Erythroblast (primary cell): ENCODE measurements at regions not wholly inside any gene's neighbourhood (a gene's known extent, or its start where the extent isn't known, plus 50 kb on each side); places are given as distances from the start of the nearest gene placed in this dataset.

ENCODE experiments used
- GATA1 ChIP-seq: IDR thresholded peaks from 2 replicates; pipeline ENCODE4 v1.6.1; 2011; ENCODE audit warnings: low read depth, mild to moderate bottlenecking, control low read depth, low read length, moderate library complexity
- POLR2A ChIP-seq: IDR thresholded peaks from 2 replicates; pipeline ENCODE4 v1.6.1; 2011; ENCODE audit warnings: mild to moderate bottlenecking, low read length

- no peak for TF ChIP-seq POLR2A
- no peak for TF ChIP-seq GATA1
Measured at GRCh38 chr3:59547874-59548273, 498.0 kb upstream of the CFAP20DC start.
